ENCODE measurements at regions not wholly inside any gene's neighbourhood (a gene's known extent, or its start where the extent isn't known, plus 50 kb on each side); places are given as distances from the start of the nearest gene placed in this dataset.

DNA sequence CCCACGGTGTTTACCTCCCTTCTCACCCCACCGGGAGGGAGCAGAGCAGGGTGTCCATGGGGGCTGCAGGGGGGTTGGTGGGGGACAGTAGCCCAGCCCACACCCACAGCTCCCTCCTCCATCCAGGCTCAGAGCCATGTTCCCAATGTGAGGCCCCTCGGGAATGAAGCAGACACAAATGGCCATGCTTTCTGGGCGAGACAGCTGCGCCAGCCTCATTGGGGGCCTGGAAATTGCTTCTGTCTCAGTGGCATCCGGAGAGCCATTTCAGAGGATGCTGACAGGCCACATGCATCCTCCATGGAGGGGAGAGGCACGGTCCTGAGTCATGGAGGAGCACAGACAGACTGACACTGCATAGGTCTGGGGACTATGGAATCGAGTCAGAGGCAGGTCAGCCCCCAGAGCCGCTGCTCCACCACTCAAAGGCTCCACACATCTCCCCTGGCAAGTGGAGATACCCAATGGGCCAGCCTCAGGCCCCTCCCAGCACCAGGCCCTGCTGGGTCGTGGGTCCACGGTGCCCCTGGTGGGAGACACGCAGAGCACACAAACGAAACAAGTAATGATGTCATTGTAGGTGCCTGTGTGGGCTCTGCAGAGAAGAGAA, 59.6 kb upstream of the ENPP7 start:
- no peak for DNase-seq
- H3K36me3 Mint-ChIP-seq, result no peaks in the 10 kb centered on the region
- H3K27ac Mint-ChIP-seq, result no peak overlapping the region
- H3K79me2 ChIP-seq (ENCODE audit: insufficient read depth, low read length), result no peaks in the 10 kb centered on the region
- H3K27ac ChIP-seq (ENCODE audit: low read depth in 1 of 2, low read length in 2 of 2), result no peak overlapping the region
- H3K4me3 Mint-ChIP-seq, result peak overlapping the region in 1 of 2 donors; percentile 13
- H3K36me3 ChIP-seq (replicated peaks in 1 of 2; ENCODE audit: control insufficient read depth in 1 of 2, insufficient read depth in 2 of 2, low read length in 2 of 2), result no peaks in the 10 kb centered on the region
- H3K27me3 ChIP-seq (ENCODE audit: control insufficient read depth in 2 of 2, insufficient read depth in 2 of 2, low read length in 2 of 2), result no peaks in the 10 kb centered on the region
- TF ChIP-seq, protein P1, sequence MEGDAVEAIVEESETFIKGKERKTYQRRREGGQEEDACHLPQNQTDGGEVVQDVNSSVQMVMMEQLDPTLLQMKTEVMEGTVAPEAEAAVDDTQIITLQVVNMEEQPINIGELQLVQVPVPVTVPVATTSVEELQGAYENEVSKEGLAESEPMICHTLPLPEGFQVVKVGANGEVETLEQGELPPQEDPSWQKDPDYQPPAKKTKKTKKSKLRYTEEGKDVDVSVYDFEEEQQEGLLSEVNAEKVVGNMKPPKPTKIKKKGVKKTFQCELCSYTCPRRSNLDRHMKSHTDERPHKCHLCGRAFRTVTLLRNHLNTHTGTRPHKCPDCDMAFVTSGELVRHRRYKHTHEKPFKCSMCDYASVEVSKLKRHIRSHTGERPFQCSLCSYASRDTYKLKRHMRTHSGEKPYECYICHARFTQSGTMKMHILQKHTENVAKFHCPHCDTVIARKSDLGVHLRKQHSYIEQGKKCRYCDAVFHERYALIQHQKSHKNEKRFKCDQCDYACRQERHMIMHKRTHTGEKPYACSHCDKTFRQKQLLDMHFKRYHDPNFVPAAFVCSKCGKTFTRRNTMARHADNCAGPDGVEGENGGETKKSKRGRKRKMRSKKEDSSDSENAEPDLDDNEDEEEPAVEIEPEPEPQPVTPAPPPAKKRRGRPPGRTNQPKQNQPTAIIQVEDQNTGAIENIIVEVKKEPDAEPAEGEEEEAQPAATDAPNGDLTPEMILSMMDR (IDR thresholded peaks at IDR 0.05), result no peak
- no peak overlapping the region for H2AFZ ChIP-seq (ENCODE audit: insufficient read depth, low read depth, low read length, poor library complexity, severe bottlenecking)
- H3K9me3 Mint-ChIP-seq, result peaks cover 9 to 21% (median 18%) of the 10 kb centered on the region in 7 donors
- peaks cover 11 to 29% of the 10 kb centered on the region in 2 donors for H3K9me3 ChIP-seq (replicated peaks in 1 of 2; ENCODE audit: control insufficient read depth in 1 of 2, insufficient read depth in 1 of 2, low read length in 2 of 2)
- 74% methylated on average over 11 of the region's 13 CpGs for WGBS (ENCODE audit: insufficient coverage)
- no peaks in the 10 kb centered on the region for H3K4me1 Mint-ChIP-seq
- intact Hi-C loops (cut with micrococcal nuclease), result no loop called here
- H3K4me2 ChIP-seq (replicated peaks; ENCODE audit: extremely low read depth, low read length, poor library complexity, severe bottlenecking), result no peak overlapping the region
- peaks cover 19 to 24% (median 19%) of the 10 kb centered on the region in 3 donors for H3K27me3 Mint-ChIP-seq (ENCODE audit: low read depth in 3 of 3)
- H4K20me1 ChIP-seq (ENCODE audit: insufficient read depth, low read length), result no peaks in the 10 kb centered on the region
- H3K4me3 ChIP-seq (replicated peaks in 1 of 3; ENCODE audit: low read depth in 2 of 3, low read length in 3 of 3), result no peak overlapping the region
- H3K4me1 ChIP-seq (ENCODE audit: control insufficient read depth in 1 of 2, insufficient read depth in 2 of 2, low read length in 2 of 2), result no peaks in the 10 kb centered on the region
- no peak overlapping the region for H3K9ac ChIP-seq (ENCODE audit: insufficient read depth, low read length, poor library complexity, severe bottlenecking)

DNA sequence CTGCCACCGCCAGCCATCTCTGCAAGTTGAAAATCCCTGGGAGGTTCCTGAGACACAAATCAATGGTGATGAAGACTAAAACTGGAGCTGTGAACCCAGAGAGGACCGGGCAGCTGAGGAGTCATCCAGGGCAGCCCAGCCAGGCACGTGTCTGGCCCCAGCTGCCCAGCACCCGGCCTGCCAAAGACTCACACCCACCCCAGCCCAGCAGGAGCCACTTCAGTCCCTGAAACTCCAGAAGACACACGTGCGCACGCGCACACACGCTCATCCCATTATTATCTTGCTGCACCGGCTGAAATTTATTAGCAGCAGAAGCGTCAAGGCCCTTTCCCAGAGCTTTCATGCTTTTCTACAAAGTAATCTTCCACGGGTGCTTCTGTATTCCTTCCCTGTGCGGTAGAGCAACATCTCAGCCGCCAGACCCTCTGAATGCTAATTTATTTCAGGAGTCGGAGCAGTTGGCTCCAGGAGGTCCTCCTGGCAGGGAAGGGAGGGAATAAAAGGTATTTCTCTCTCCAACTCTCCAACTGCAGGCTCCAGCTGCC, 59.8 kb upstream of the RBFOX3 start:
- Histone ChIP-seq H3K4me3 (replicated peaks in 1 of 3; ENCODE audit: low read depth in 2 of 3, low read length in 3 of 3) (no peak overlapping the region), H3K79me2 (ENCODE audit: insufficient read depth, low read length) (no peaks in the 10 kb centered on the region), H3K9me3 (replicated peaks in 1 of 2; ENCODE audit: control insufficient read depth in 1 of 2, insufficient read depth in 1 of 2, low read length in 2 of 2) (peaks cover 11 to 29% of the 10 kb centered on the region in 2 donors), H2AFZ (ENCODE audit: insufficient read depth, low read depth, low read length, poor library complexity, severe bottlenecking) (no peak overlapping the region), H3K4me1 (ENCODE audit: control insufficient read depth in 1 of 2, insufficient read depth in 2 of 2, low read length in 2 of 2) (no peaks in the 10 kb centered on the region), H3K27me3 (ENCODE audit: control insufficient read depth in 2 of 2, insufficient read depth in 2 of 2, low read length in 2 of 2) (peaks cover 0 to 3% of the 10 kb centered on the region in 2 donors), H4K20me1 (ENCODE audit: insufficient read depth, low read length) (no peaks in the 10 kb centered on the region), H3K36me3 (replicated peaks in 1 of 2; ENCODE audit: control insufficient read depth in 1 of 2, insufficient read depth in 2 of 2, low read length in 2 of 2) (no peaks in the 10 kb centered on the region), H3K4me2 (replicated peaks; ENCODE audit: extremely low read depth, low read length, poor library complexity, severe bottlenecking) (no peak overlapping the region), H3K27ac (ENCODE audit: low read depth in 1 of 2, low read length in 2 of 2) (no peak overlapping the region), H3K9ac (ENCODE audit: insufficient read depth, low read length, poor library complexity, severe bottlenecking) (no peak overlapping the region)
- TF ChIP-seq, protein P1 (IDR thresholded peaks at IDR 0.05), result no peak
- Mint-ChIP-seq H3K27ac (no peak overlapping the region), H3K27me3 (ENCODE audit: low read depth in 3 of 3) (peaks cover 19 to 29% (median 22%) of the 10 kb centered on the region in 3 donors), H3K4me3 (peak overlapping the region in 1 of 2 donors; percentile 13), H3K9me3 (peaks cover 9 to 21% (median 18%) of the 10 kb centered on the region in 7 donors), H3K4me1 (no peaks in the 10 kb centered on the region), H3K36me3 (no peaks in the 10 kb centered on the region)
- no peak for DNase-seq
- intact Hi-C loops (cut with micrococcal nuclease), result no loop called here
- WGBS (ENCODE audit: insufficient coverage), result 87% methylated on average over 11 of the region's 15 CpGs

All from CD14-positive monocyte (primary cell).